A549 (cell line): ENCODE measurements at regions not wholly inside any gene's neighbourhood (a gene's known extent, or its start where the extent isn't known, plus 50 kb on each side); places are given as distances from the start of the nearest gene placed in this dataset.

Experiments used
- EP300 ChIP-seq, 2 experiments: fragments of >200 bp; sonication (Bioruptor Twin); formaldehyde crosslinking; IDR thresholded peaks; 2 replicates in 1 of 2; 3 replicates in 1 of 2; pipeline ENCODE4 v1.6.1; 2016 to 2017
- FOSL2 ChIP-seq, 2 experiments: fragments of 450-650 bp in 1 of 2; fragments of >200 bp in 1 of 2; sonication (Bioruptor Twin) in 1 of 2; formaldehyde crosslinking; IDR thresholded peaks; 2 replicates each; pipeline versions ENCODE4 v1.5.0 to v1.6.1; 2016 to 2020; ENCODE audit warnings: mild to moderate bottlenecking in 1 of 2, moderate library complexity in 1 of 2
- RARB ChIP-seq: fragments of 250-450 bp; sonication (Bioruptor Pico); IDR thresholded peaks from 2 replicates; pipeline ENCODE4 v1.8.0; 2021; ENCODE audit warnings: mild to moderate bottlenecking, moderate library complexity
- TF ChIP-seq, protein P1 (sequence below): fragments of 150-350 bp; IDR thresholded peaks from 2 replicates; pipeline ENCODE4 v1.6.1; 2014; ENCODE audit warnings: low read depth, mild to moderate bottlenecking, low read length
- TF ChIP-seq, protein P2 (sequence below): fragments of >200 bp; sonication (Bioruptor Twin); formaldehyde crosslinking; IDR thresholded peaks from 3 replicates; pipeline ENCODE4 v1.5.1; 2016

DNA sequence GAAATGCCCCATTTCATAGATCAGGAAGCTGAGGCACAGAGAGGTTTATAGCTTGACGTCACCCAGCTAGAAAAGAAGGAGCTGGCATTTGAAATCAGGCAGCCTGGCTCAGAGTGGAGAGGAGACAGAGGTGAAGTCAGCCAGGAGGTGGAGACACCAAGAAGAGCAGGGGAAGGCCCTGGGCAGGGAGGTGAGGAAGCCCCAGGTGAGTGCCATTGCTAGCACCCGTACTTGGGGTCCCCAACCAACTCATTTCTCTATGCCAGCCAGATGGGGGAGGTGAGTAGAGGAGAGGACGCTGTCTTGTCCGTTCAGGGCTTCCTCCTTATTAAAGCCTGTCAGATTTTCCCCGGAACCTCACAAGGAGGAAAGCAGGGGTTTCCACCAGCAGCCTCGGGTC, 149.6 kb upstream of the TLE3 start:
- TF ChIP-seq RARB (no peak), EP300 (IDR thresholded peaks at IDR 0.05) (no peak), FOSL2 (IDR thresholded peaks at IDR 0.05) (no peak), FOSL2 (CRISPR knock-in tag; IDR thresholded peaks at IDR 0.05) (no peak)
- TF ChIP-seq, protein P1, sequence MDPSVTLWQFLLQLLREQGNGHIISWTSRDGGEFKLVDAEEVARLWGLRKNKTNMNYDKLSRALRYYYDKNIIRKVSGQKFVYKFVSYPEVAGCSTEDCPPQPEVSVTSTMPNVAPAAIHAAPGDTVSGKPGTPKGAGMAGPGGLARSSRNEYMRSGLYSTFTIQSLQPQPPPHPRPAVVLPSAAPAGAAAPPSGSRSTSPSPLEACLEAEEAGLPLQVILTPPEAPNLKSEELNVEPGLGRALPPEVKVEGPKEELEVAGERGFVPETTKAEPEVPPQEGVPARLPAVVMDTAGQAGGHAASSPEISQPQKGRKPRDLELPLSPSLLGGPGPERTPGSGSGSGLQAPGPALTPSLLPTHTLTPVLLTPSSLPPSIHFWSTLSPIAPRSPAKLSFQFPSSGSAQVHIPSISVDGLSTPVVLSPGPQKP = no peak
- TF ChIP-seq, protein P2, sequence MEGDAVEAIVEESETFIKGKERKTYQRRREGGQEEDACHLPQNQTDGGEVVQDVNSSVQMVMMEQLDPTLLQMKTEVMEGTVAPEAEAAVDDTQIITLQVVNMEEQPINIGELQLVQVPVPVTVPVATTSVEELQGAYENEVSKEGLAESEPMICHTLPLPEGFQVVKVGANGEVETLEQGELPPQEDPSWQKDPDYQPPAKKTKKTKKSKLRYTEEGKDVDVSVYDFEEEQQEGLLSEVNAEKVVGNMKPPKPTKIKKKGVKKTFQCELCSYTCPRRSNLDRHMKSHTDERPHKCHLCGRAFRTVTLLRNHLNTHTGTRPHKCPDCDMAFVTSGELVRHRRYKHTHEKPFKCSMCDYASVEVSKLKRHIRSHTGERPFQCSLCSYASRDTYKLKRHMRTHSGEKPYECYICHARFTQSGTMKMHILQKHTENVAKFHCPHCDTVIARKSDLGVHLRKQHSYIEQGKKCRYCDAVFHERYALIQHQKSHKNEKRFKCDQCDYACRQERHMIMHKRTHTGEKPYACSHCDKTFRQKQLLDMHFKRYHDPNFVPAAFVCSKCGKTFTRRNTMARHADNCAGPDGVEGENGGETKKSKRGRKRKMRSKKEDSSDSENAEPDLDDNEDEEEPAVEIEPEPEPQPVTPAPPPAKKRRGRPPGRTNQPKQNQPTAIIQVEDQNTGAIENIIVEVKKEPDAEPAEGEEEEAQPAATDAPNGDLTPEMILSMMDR = no peak
